Transverse colon (tissue), 4 donors: ENCODE measurements at regions not wholly inside any gene's neighbourhood (a gene's known extent, or its start where the extent isn't known, plus 50 kb on each side); places are given as distances from the start of the nearest gene placed in this dataset.

Source experiments
- POLR2AphosphoS5 ChIP-seq, 3 donors: sonication (generic); formaldehyde crosslinking; IDR thresholded peaks; one replicate each; pipeline ENCODE4 v1.6.1; 2016; ENCODE audit warnings: antibody characterized with exemption in 3 of 3
- TF ChIP-seq, protein P1 (sequence below), 5 experiments: fragments of 200-600 bp in 3 of 5; fragments of 450-650 bp in 2 of 5; sonication (generic) in 3 of 5; IDR thresholded peaks; 1 replicate in 2 of 5; 2 replicates in 3 of 5; pipeline ENCODE4 v1.5.1; 2016 to 2017; ENCODE audit warnings: antibody characterized with exemption in 5 of 5, inconsistent platforms in 3 of 5, mild to moderate bottlenecking in 2 of 5, moderate library complexity in 1 of 5

DNA sequence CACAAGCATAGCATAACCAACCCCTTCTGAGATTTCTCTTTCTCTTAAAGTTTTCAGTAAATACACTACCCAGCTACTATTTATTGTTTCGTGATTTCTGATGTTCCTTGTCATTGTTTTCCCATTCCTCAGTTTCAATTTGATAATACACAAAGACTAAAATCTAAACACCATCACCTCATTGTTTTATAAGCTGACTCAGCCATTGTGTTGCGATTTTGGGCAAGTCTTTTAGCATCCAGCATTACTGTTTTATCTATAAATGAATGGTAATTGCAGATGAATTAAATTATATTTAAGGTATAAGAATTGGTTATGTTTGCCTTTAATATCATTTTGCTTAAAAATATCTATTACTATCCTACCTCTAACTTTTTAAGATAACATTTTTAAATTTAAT, 1308.5 kb downstream of the PLA2G4A start:
- no peak for TF ChIP-seq POLR2AphosphoS5 (IDR thresholded peaks at IDR 0.05)
- TF ChIP-seq, protein P1, sequence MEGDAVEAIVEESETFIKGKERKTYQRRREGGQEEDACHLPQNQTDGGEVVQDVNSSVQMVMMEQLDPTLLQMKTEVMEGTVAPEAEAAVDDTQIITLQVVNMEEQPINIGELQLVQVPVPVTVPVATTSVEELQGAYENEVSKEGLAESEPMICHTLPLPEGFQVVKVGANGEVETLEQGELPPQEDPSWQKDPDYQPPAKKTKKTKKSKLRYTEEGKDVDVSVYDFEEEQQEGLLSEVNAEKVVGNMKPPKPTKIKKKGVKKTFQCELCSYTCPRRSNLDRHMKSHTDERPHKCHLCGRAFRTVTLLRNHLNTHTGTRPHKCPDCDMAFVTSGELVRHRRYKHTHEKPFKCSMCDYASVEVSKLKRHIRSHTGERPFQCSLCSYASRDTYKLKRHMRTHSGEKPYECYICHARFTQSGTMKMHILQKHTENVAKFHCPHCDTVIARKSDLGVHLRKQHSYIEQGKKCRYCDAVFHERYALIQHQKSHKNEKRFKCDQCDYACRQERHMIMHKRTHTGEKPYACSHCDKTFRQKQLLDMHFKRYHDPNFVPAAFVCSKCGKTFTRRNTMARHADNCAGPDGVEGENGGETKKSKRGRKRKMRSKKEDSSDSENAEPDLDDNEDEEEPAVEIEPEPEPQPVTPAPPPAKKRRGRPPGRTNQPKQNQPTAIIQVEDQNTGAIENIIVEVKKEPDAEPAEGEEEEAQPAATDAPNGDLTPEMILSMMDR (IDR thresholded peaks at IDR 0.05), result no peak
